GM18502 (cell line): ENCODE measurements at regions not wholly inside any gene's neighbourhood (a gene's known extent, or its start where the extent isn't known, plus 50 kb on each side); places are given as distances from the start of the nearest gene placed in this dataset.

Experiments used
- ATAC-seq: cut with Tn5 transposase; IDR thresholded peaks from one replicate; pipeline ENCODE4 v1.9.1; 2021; ENCODE audit warnings: mild to moderate bottlenecking; ENCODE audit not compliant: unreplicated experiment, poor library complexity

DNA sequence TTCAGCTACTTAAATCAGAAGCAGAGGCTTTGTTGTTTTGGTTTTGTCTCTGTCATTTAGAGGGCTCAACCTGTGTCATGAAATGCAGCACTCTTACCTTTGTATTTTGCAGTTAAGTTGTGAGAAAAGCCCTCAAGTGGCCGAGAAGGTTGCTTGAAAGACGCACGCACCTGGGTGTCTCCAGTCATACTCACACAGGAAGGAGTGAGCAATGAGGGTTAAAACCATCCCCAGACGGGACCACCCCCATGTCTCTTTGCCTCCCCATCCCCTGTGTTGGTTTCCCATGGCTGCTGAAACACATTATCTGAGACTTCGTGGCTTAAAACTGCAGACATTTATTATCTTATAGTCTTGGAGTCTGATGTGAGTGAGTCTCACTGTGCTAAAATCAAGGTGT, 376.1 kb upstream of the CFAP20DC start:
- ATAC-seq = peak; percentile 44

DNA sequence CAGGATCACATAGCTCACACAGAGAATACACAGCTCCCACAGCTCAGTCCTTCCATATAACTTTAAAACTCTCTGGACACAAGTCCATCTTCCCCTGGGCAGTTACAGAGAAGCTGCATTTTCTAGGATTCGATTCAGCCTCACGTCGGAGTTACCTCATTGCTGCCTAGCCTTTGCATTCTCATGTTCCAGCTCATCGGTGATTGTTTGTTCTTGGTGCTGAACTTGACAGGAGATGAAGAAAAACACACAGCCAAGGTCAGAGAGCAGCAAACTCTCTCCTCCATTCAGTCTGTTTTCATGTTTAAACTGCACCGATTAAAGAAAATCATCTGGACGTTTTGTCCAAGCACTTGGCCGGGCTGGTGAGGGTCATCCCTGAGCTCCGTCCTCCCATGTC, 375.5 kb upstream of the CFAP20DC start:
- ATAC-seq = no peak

DNA sequence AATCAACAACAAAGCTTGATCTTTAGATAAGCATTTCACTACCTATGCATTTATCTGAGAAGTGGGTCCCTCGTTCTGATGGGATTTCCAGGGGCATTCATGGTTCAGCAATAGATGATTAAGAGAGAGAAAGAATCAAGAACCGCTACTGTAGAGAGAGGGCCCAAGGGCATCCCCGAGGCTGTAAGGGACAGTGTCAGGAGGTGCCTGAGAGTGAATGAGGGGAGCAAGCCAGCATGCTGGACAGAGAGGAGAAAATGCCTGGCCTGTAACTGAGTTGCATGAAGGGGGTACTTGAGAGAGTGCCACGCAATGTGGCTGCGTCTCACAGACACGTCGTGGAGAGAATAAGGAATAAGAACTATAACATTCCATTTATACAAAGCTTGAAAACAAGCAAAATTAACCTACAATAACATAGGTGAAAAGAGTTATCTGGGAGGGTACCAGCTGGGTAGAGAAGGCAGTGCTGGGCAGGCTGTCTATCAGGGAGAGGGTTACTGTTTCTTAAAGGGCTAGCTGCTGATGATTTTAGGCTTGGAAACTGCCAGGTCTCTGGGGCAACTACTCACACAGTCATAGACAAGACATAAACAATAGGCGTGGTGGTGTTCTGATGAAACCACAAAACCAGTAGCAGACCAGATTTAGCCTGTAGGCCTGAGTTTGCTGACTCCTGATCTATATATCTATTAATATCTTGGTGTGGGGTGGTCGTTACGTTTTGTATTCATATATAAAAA, 374.6 kb upstream of the CFAP20DC start:
- ATAC-seq = peak; percentile 60

DNA sequence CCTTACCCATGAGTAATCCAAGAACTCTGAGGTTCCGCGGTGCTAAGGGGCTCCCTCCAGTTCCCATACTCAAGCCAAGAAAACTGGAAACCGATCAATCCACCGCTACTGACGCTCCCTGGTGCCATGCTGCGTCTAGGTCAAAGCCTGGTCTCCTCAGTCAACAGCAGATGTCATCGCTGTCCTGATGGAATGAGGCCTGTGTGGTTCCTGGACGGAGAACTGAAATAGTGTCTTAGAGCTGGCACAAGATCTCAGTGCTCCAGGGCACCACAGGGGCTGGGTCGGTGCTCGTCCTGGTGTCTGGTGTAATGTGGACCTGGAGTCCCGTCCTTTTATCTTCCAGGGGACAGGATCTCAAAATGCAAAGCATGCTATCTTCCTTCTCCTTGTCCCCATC, 373.9 kb upstream of the CFAP20DC start:
- no peak for ATAC-seq

DNA sequence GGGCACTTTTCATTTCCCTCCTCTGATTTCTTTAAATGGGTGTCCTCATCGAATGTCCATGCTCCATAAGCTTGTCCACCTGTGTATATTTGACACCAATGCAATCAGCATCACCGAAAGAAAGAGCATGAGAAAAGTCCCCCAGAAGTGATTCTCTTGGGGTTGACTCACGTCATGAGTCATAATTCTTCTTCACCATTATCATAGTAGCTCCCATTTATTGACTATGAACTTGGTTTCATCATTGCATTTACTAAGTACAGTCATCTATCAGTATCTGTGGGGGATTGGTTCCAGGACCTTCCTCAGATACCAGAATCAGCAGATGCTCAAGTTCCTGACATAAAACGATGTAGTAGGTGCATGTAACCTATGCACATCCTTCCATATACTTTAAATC, 372.5 kb upstream of the CFAP20DC start:
- ATAC-seq = no peak

DNA sequence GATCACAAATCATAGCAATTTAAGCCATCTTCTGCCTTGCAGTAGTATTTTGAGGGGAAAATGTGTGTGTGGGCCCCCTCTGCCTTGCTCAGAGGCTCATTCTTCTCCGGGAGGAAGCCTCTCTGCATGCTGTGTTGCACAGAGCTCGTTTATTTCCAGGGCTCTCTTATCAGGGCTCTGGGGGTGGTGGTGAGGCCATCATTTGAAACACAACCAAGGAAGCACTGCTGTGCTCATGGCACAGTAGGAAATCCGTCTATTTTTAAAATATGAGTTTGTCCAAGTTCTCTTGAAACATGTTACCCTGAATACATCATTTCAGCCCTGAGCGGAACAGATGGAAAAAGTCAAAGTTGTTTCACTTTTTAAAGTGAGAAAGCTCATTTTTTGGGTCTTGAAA, 369.0 kb upstream of the CFAP20DC start:
- ATAC-seq = no peak

DNA sequence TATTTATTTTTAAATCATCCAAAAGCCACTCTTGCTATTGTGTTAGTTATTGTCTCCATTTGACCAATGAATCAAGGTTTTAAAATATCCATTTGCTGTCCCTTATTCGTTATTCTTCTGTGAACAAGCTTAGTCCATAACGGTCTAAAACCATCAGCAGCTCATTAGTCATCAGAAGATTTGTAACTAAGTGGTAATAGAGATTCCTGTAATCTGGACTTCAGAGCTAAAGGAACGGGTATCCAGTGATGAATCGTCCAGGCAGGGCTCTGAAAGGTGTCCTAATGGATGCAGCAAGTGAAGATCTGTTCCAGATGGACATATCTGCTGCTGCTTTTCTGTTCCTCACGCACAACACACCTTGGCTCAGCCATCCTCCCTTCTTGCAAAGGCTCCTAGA, 362.7 kb upstream of the CFAP20DC start:
- ATAC-seq = no peak

DNA sequence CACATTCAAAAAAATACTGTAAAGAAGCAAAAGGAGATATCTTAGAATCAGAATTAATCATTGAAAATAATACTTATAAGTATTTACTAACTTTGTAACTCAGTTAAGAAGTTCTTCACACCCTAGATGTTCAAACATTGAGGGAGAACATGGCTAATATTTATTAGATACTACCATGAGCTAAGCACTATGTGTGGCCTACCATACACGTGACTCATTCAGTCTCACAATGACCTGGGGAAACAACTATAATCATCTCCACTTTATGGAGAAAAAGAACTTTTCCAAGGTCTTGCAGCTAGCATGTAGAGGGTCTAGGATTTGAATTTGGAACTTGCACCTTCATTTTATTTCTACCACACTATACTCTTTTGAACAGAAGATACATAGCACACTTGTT, 361.9 kb upstream of the CFAP20DC start:
- ATAC-seq = no peak

DNA sequence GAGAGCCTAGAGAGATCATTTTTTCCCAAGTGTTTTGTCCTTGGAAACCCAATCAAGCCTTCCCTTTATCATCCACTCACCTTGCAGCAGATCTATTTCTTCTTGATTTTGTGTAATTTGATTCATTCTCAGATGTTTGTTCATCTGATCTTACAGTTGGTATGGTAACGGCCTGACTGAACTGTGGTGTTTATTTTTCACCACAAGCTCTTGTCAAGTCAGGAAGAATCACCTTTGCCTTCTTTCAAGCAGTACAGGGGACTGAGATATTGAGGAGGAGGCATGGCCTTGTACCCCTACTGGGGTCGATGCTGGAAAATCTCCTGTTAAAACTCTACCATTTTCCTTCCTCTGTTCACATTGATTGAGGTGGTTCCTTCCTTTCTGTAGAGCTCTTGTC, 361.4 kb upstream of the CFAP20DC start:
- no peak for ATAC-seq

DNA sequence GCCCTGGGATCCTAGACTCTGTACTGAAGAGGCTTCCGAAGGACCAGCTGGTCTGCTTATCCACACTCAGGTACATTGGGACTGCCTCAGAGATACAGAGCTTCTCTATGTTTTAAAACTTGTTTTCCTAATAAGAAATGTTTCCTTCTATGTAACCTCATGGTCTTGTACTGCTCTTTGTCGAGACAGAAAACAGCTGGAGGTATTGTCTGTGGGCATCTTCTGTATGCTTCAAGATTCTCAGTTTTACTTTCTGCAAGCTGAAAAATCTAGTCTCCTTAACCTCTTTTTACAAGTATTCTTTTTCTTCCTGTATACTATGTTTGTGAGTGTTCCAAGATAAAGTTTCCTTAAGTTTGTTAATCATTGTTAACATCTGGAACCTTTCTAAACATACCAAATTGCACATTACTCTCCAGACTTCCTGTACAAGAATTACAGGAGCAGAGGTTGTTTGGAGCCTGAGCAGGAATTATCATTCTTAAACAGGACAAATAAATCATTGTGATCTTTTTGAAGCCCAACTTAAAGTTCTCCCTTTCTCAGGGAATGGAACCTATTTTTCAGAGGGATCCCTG, 358.3 kb upstream of the CFAP20DC start:
- ATAC-seq = peak; percentile 67

DNA sequence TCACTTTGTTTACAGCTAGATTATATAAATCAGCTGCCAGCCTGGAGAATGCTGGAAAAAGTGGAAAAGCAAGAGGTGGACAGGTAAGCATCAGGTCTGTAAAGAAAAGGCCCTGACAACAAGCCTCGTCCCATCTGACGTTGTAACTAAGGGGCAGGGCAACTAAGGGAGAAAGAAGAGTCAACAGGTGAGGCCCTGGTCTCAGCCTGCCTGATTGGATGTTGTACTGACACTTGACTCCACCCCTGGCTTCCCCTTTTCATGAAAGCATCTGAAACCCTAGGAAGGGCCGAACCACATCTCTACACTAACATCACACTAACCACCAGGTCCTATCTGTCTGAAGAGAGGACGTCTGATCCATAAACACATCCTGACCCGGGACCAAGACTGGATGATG, 357.6 kb upstream of the CFAP20DC start:
- no peak for ATAC-seq

DNA sequence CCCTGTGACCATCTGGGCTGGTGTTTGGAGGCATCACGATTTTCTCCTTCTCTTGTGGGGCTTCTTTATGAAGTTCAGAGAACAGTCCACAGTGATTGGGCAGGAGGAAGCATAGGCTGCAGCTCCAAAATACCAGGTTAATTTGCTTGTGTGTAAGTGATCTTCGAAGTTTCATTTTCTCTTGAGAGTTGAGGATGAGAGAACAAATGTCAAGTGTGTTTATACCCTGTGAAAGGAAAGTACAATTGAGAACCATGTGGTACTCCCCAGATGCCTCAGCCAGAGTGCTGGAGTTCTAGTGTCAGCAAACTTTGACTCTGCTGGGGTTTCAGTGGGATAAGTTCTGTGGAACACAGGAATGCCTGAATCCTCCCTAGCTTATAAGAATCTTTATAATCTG, 357.1 kb upstream of the CFAP20DC start:
- ATAC-seq = peak; percentile 89

DNA sequence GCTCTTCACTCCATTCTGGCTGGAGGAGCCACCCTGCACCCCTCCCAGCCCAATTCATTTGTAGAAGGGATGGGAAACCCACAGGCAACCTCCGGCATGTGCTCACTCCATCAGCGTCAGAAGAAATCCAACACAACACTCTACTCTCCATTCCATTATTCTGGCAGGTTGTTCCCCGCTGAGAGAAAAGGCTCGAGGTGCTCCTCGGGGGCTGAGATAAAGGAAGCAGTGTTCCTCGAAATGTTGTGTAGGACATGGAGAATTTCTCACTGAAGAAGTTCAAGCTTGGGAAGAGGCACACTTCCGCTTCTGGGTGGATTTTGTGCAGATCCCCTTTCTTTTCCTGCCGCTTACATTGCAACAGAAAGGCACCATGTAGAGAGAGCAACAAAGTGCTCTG, 355.0 kb upstream of the CFAP20DC start:
- no peak for ATAC-seq

DNA sequence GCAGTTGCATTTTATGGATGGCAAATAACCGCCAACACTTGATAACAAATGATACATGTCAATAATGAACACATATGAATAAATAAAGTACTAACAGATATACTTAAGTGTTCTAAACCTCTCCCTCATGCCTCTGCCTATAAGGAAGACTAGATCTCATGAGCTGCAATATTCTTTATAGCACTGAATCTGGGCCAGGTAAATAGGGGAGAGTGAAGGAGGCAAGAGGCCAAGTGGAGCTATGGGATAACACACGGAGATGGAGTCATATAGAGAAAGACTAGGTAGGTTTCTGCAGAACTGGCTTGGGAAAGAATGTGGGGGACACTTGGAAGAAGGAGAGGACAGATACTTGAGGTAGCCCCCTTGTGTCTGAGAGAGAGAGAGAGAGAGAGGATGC, 354.2 kb upstream of the CFAP20DC start:
- ATAC-seq = no peak

DNA sequence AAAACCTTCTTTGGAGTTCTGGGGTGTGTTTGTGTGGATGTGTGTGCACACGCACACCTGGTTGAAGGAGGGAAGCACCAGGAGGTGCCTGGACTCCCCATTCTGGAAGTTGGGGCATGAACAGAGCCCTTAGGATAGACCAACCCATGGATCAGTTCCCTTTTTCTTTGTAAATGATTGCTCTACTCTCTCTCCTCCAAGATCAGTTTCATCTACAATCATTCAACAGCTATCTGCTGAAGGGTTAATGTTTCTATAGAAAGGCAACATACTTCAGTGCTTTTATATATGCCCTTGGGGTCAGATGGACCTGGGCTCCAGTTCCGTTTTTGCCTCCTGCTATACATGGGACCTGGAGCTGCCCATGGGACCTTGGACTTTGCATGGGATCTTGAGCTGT, 352.1 kb upstream of the CFAP20DC start:
- no peak for ATAC-seq

DNA sequence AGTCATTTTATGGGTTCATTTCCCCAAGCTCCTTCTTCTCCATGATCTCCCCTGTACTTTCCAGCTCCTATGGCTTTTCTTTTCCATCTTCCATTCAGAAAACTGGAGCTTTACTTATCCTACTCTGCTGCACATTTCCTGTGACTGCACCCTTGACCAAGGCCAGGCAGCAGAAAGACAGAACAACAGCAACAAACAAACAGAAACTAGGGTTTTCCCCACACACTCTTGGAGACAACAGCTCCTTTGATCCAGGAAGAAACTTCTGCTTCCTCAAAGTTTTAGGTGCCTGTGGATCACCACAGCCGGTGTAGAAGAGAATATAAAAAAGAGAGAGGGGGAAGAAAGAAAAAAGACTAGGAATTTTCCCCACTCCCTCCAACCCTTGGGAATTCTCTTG, 342.3 kb upstream of the CFAP20DC start:
- no peak for ATAC-seq

DNA sequence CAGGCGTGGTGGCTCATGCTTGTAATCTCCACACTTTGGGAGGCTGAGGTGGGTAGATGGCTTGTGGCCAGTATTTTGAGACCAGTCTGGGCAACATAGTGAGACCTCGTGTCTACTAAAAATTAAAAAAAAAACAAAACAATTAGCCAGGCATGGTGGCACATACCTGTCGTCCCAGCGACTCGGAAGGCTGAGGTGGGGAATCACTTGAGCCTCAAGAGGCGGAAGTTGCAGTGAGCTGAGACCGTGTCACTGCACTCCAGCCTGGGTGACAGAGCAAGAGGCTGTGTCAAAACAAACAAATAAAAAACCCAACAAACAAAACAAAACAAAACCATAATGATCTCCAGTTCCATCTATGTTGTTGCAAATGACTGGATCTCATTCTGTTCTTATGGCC, 341.3 kb upstream of the CFAP20DC start:
- no peak for ATAC-seq

DNA sequence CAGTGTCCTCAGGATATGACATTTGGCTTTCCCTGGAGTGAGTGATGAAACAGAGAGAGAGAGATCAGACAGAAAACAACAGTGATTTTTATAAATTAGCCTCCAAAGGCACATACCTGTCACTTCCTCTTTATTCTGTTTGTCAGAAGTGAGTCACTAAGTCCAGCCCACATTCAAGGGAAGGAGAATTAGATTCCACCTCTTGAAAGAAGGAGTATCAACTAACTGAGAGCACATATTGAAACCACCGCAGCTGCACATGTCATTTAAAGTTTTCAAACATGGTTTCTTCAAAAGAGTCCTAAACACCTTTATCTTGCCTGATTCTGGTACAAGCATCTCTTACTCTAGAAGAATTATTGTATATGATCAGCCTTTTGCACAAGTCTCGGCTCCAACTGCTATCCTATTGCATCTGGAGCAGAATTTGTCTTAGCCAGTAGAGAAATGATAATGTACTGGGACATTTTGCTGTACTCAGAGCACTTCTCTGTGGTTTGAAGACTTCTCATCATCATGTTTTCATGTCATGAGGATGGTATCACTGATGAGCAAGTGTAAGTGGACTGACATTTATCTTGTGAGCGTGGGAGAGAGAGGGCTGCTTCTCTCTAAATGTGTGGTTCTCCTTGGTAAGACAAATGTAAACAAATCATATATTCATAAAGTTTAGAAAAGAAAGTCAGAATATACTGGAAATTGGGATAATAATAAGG, 338.9 kb upstream of the CFAP20DC start:
- ATAC-seq = peak; percentile 40

DNA sequence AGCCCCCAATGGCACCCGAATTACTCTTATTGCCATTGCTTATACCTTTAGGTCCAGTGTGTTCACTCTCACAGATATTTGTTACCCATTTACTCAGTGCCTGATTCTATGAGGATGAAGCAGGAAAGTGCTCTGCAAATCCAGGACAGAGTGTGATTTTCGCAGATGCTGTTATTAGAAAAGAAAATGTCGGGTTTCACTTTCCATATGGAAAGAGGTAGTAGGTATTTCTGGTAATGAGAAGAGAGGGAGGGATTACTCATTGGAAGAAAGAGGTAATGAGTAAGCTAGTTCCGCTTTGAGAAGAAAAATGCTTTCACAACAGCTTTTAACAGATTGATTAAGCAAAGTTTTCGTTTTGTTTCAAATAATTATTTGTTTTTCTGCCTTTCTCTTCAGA, 336.3 kb upstream of the CFAP20DC start:
- ATAC-seq = peak; percentile 83

DNA sequence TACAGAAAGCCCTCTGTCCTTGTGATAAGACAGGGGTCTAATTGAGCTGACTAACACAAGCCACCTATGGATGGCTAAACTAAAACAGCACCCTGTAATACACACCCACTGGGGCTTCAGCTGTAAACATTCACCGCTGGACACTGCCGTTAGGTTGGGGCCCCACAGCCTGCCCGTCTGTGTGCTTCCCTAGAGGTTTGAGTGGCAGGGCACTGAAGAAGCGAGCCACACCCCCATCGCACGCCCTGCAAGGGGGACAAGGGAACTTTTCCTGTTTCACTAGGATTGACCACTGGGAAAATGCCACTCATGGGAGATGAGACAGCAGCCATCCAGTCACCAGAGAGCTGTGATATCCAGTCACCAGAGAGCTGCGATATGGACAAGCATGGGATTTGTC, 335.7 kb upstream of the CFAP20DC start:
- ATAC-seq = no peak

DNA sequence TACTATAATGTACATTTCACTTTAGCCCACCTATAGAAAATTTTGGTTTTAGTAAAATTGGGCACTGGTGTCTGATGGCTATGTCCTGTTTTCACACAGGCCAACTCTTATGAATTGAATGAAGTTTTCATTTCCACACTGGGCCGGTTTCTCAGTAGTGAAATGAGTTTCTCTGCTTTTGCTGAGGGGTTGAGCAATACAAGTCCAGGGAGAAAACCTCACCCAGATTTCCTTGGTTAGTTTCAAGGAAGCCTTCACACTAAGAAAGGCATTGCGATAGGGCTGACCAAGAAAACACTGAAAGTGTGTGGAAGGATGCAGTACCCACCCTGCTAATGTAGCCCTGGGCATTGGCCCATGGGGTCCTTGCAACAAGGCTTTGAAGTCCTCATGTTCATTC, 331.5 kb upstream of the CFAP20DC start:
- ATAC-seq = peak; percentile 79

DNA sequence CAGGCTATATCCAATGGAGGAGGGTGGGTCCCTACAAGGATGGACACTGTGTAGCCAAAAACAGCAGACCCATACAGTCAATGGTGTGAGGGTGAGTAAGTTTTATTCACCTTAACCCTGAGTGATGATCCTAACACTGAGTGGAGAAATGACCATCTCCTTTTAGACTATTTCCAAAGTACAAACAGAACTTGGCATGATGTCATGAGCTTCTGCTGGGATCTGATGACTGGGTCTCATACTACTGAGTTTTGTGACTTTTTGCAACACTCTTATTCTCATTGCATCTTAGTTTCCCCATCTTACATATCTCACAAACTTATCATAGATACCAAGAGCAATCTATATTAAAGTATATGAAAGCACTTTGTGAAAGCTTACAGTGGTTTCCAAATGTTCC, 330.3 kb upstream of the CFAP20DC start:
- no peak for ATAC-seq
